ENCODE measurements at regions not wholly inside any gene's neighbourhood (a gene's known extent, or its start where the extent isn't known, plus 50 kb on each side); places are given as distances from the start of the nearest gene placed in this dataset. TPM values are rescaled to one million over a fixed set of nuclear protein-coding genes. Genes with fewer than 3 reads are reported as not detected.

Small RNA genes lying in the stretch of these regions (small RNA-seq; reads per million reads assigned to genes)
- not detected for gene AL138889.2
- not detected for gene MIR7159
